ENCODE measurements at regions not wholly inside any gene's neighbourhood (a gene's known extent, or its start where the extent isn't known, plus 50 kb on each side); places are given as distances from the start of the nearest gene placed in this dataset.

- TF ChIP-seq EZH2phosphoT487 (IDR thresholded peaks at IDR 0.05; ENCODE audit: borderline replicate concordance) (no peak), CTCF (conservative IDR thresholded peaks at IDR 0.05; ENCODE audit: low read length) (no peak)
- no peaks in the 10 kb centered on the region for H3K9me2 ChIP-seq (replicated peaks; ENCODE audit: low read depth, low read length)
- no peak overlapping the region for H3K4me2 ChIP-seq (ENCODE audit: low read depth, low read length, poor library complexity, severe bottlenecking)
- H3K9me3 ChIP-seq (ENCODE audit: insufficient read depth, low read depth, low read length) = no peaks in the 10 kb centered on the region
- no peak overlapping the region for H2AFZ ChIP-seq (ENCODE audit: low read length)
- no peaks in the 10 kb centered on the region for H3K27me3 ChIP-seq (ENCODE audit: insufficient read depth, low read length, poor library complexity, severe bottlenecking)
- H3F3A ChIP-seq (ENCODE audit: low read depth) = no peaks in the 10 kb centered on the region
- no peaks in the 10 kb centered on the region for H3K36me3 ChIP-seq (ENCODE audit: insufficient read depth, low read length)
- no peak overlapping the region for H3K9ac ChIP-seq (ENCODE audit: low read depth, low read length, poor library complexity, severe bottlenecking)
- H3K4me1 ChIP-seq (ENCODE audit: insufficient read depth, low read length, poor library complexity, severe bottlenecking) = no peaks in the 10 kb centered on the region
- H3K79me2 ChIP-seq (ENCODE audit: insufficient read depth, low read length) = no peaks in the 10 kb centered on the region
- H4K20me1 ChIP-seq (ENCODE audit: insufficient read depth, low read length, poor library complexity, severe bottlenecking) = no peaks in the 10 kb centered on the region
- no peak overlapping the region for H3K4me3 ChIP-seq (ENCODE audit: low read length, poor library complexity, severe bottlenecking)
These were observed 510.2 kb upstream of the LCORL start for GRCh38 chr4:18531731-18532130.

- Histone ChIP-seq H3K9me3 (ENCODE audit: insufficient read depth, low read depth, low read length) (no peaks in the 10 kb centered on the region), H4K20me1 (ENCODE audit: insufficient read depth, low read length, poor library complexity, severe bottlenecking) (no peaks in the 10 kb centered on the region), H3K27me3 (ENCODE audit: insufficient read depth, low read length, poor library complexity, severe bottlenecking) (no peaks in the 10 kb centered on the region), H3K4me1 (ENCODE audit: insufficient read depth, low read length, poor library complexity, severe bottlenecking) (no peaks in the 10 kb centered on the region), H3K4me2 (ENCODE audit: low read depth, low read length, poor library complexity, severe bottlenecking) (no peak overlapping the region), H3K36me3 (ENCODE audit: insufficient read depth, low read length) (no peaks in the 10 kb centered on the region), H3K9ac (ENCODE audit: low read depth, low read length, poor library complexity, severe bottlenecking) (no peak overlapping the region), H2AFZ (ENCODE audit: low read length) (no peak overlapping the region), H3F3A (ENCODE audit: low read depth) (no peaks in the 10 kb centered on the region), H3K9me2 (replicated peaks; ENCODE audit: low read depth, low read length) (no peaks in the 10 kb centered on the region), H3K4me3 (ENCODE audit: low read length, poor library complexity, severe bottlenecking) (no peak overlapping the region), H3K79me2 (ENCODE audit: insufficient read depth, low read length) (no peaks in the 10 kb centered on the region)
- TF ChIP-seq CTCF (conservative IDR thresholded peaks at IDR 0.05; ENCODE audit: low read length) (no peak), EZH2phosphoT487 (IDR thresholded peaks at IDR 0.05; ENCODE audit: borderline replicate concordance) (no peak)
These were observed 507.9 kb upstream of the LCORL start for GRCh38 chr4:18529482-18529881.

- TF ChIP-seq CTCF (conservative IDR thresholded peaks at IDR 0.05; ENCODE audit: low read length) (no peak), EZH2phosphoT487 (IDR thresholded peaks at IDR 0.05; ENCODE audit: borderline replicate concordance) (no peak)
These were observed 503.1 kb upstream of the LCORL start for GRCh38 chr4:18524667-18525066.

More at GRCh38 chr4:18524667-18525066, 503.1 kb upstream of the LCORL start:
- Histone ChIP-seq H3K36me3 (ENCODE audit: insufficient read depth, low read length) (no peaks in the 10 kb centered on the region), H3K79me2 (ENCODE audit: insufficient read depth, low read length) (no peaks in the 10 kb centered on the region), H3F3A (ENCODE audit: low read depth) (no peaks in the 10 kb centered on the region), H3K9ac (ENCODE audit: low read depth, low read length, poor library complexity, severe bottlenecking) (no peak overlapping the region), H2AFZ (ENCODE audit: low read length) (no peak overlapping the region), H3K4me3 (ENCODE audit: low read length, poor library complexity, severe bottlenecking) (no peak overlapping the region), H3K9me2 (replicated peaks; ENCODE audit: low read depth, low read length) (no peaks in the 10 kb centered on the region), H4K20me1 (ENCODE audit: insufficient read depth, low read length, poor library complexity, severe bottlenecking) (no peaks in the 10 kb centered on the region), H3K9me3 (ENCODE audit: insufficient read depth, low read depth, low read length) (no peaks in the 10 kb centered on the region), H3K4me1 (ENCODE audit: insufficient read depth, low read length, poor library complexity, severe bottlenecking) (no peaks in the 10 kb centered on the region), H3K4me2 (ENCODE audit: low read depth, low read length, poor library complexity, severe bottlenecking) (no peak overlapping the region), H3K27me3 (ENCODE audit: insufficient read depth, low read length, poor library complexity, severe bottlenecking) (no peaks in the 10 kb centered on the region)

Measured in Loucy (cell line).